Globus pallidus (tissue), 1 donor: ENCODE measurements at regions not wholly inside any gene's neighbourhood (a gene's known extent, or its start where the extent isn't known, plus 50 kb on each side); places are given as distances from the start of the nearest gene placed in this dataset.

ENCODE experiments used
- DNase-seq: peaks from one replicate; pipeline ENCODE4 v3.0.0-alpha.2; 2015; ENCODE audit warnings: low spot score

DNA sequence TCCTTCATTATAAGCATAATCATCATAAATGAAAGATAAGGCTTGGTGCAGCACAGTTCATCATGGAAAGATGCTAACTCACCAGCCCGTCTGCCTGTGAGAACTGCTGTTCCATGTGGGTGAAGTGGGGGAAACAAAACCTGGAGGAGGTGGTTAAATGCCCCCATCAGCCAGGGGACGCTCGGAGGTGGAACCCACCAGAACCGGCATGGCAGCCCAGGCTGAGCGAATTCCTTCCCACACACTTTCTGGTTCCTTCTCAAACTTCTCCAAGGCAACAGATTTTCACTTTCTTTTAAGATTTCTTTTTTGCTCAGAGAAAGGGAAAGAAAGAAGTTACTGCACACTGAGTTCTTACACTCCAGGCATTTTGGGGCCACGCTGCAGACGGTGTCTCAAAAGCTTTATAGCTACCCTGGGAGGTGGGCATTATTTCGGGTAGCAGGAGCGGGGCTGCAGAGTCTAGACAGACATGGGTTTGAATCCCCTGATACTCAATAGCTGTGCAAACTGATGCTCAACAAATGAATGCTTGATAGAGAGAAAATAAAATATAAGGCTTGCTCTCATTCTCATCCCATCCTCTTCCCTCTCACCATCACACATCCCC lies 190.7 kb downstream of the BCL11B start:
- DNase-seq = no peak

DNA sequence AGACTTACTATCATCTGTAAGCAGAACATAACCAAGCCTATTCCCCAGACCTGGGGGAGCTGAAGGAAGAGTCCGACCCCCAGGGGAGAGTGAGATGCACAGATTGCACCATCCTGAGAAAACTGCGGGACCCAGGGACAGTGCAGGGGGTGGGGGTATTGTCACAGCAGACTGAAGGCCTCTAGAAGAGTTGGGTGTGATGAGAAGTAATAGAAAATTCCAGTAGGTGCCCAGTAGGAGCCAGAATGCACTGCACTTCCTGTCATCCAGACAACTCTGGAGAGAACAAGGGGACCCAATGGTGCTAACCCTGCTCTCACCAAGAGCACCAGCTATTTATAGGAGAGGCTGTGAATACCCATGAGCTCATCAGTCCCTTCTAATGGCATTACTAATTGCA lies 190.1 kb downstream of the BCL11B start:
- no peak for DNase-seq

GRCh38 chr14:99093532-99094517 lies 178.2 kb downstream of the BCL11B start:
- no peak for DNase-seq

DNA sequence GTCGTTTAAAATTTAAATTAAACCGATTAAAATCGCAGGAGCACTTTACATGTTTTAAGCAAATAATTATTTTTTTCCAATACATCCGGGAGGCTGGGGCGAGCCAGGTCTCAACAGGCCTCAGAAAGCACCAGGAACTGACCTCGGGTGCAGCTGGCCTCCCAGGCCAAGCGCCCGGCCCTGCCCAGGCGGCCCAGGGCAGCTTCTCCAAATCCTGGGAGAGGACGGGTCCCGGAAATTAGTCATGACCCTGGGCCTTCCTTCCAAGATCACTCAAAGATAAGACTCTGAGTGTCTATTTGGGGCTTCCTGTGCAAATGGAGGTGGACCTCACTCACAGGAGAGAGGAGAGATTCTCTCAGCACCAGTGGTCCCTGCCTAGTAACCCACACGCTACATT lies 177.1 kb downstream of the BCL11B start:
- no peak for DNase-seq

- no peak for DNase-seq
These were observed 176.6 kb downstream of the BCL11B start for GRCh38 chr14:99095369-99095768.

GRCh38 chr14:99098199-99098598 lies 173.8 kb downstream of the BCL11B start:
- DNase-seq = no peak

DNA sequence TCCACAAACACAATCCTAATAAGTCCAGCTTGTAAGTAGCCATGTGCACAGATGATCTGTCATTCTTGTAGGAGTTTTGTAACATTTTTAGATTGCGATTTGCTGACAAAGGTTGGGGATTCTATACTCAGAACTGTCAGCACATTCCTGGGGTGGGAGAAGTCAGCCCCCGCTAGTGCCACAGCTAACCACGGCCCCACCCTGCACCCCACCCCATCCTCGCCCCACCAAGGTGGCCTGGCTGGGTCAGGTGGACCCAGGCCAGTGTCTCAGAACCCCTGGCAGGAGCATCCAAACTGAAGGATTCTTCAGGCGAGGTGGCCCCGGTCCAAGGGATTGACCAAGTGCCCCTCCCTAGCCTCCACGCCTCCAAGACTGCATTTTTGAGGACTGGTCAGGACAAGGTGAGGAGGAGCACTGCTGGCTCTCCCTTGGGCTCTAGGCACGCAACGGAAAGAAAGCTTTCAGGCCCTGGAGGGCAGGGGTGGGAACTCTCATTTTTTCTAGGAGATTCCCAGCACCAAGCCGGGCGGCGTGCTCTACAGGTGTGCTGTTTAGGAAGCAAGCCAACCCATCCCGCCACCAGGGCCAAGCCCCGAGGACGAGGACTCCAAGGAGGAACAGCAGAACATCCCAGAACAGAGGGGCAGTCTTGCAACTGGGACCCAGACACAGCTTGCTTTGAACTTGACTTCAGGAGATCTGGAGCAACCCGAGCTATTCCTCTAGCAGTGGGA lies 172.8 kb downstream of the BCL11B start:
- DNase-seq = no peak

GRCh38 chr14:99100497-99101270 lies 171.3 kb downstream of the BCL11B start:
- DNase-seq = no peak

DNA sequence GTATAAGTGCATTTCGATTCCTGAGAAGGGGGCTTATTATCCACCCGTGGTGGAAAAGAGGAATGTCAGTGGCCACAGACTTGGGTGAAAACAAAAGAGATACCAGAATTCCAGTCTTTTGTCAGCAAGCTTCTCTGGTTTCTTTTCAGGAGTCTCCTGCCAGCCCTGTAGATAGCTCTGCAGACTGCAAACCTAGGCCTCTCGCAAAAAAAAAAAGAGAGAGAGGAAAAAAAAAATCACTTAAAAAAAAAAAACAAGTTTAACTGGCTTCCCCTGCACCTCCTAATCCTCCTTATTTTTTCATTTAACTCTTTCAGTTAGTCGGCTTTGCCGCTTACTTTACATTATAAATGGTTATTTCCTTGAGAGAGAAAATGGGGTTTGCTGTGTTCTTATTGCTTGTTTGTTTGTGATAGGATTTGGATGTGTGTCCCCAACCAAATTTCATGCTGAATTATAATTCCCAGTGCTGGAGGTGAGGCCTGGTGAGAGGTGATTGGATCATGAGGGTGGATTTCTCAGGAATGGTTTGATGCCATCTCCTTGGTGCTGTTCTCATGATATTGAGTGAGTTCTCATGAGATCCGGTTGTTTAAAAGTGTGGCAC lies 170.0 kb downstream of the BCL11B start:
- DNase-seq = no peak

DNA sequence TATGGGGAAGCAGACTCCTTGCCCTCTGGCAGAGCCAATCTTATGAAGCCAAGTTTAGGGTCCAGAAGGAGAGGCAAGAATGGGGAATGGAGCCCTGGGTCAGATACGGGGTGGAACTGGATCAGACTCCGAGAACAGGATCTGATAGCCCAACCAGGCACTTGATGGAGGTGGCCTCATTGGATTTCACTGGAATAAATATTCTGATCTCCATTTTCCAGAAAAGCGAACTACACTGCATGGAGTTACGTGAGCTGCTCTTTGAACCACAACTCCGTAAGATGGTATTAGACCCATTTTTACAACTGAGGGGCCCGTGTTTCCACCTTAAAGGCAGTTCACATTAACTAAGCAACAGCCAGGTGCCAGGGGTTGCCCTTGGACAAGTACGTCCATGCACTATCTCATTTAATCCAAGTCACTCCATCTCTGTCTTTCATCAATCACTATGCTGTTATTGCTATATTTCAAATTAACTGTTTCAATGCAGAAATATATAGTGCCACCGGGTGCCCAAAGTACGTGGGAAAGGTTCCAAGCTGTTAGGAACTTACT lies 155.2 kb downstream of the BCL11B start:
- DNase-seq = no peak

- no peak for DNase-seq
These were observed 154.3 kb downstream of the BCL11B start for GRCh38 chr14:99117671-99118045.

- no peak for DNase-seq
These were observed 153.8 kb downstream of the BCL11B start for GRCh38 chr14:99118046-99118721.

GRCh38 chr14:99118946-99119345 lies 153.1 kb downstream of the BCL11B start:
- no peak for DNase-seq
